RWPE2 (cell line): ENCODE measurements at regions not wholly inside any gene's neighbourhood (a gene's known extent, or its start where the extent isn't known, plus 50 kb on each side); places are given as distances from the start of the nearest gene placed in this dataset.

Experiments
- ATAC-seq: fragments of 200-7000 bp; cut with Tn5 transposase; 3 replicates; pipeline ENCODE4 v1.9.1; 2021; ENCODE audit warnings: low read depth
- DNase-seq: peaks from one replicate; pipeline ENCODE4 v3.0.0-alpha.2; 2020; ENCODE audit warnings: low spot score
- H3K27ac ChIP-seq: fragments of 450-650 bp; 2 replicates; pipeline ENCODE4 v1.5.1; 2017; ENCODE audit warnings: mild to moderate bottlenecking; ENCODE audit not compliant: poor library complexity, severe bottlenecking
- H3K27me3 ChIP-seq: fragments of 250-450 bp; sonication (Bioruptor Pico); 2 replicates; pipeline ENCODE4 v1.5.1; 2021; ENCODE audit warnings: mild to moderate bottlenecking, moderate library complexity; ENCODE audit not compliant: insufficient read depth, poor library complexity, severe bottlenecking
- H3K36me3 ChIP-seq: fragments of 250-450 bp; sonication (Bioruptor Pico); 2 replicates; pipeline ENCODE4 v1.5.1; 2020; ENCODE audit warnings: low read depth, mild to moderate bottlenecking, moderate library complexity
- H3K4me1 ChIP-seq: fragments of 250-450 bp; sonication (Bioruptor Pico); 2 replicates; pipeline ENCODE4 v1.5.1; 2021; ENCODE audit warnings: mild to moderate bottlenecking, moderate library complexity; ENCODE audit not compliant: insufficient read depth, poor library complexity, severe bottlenecking
- H3K4me3 ChIP-seq: fragments of 250-450 bp; sonication (Bioruptor Pico); 2 replicates; pipeline ENCODE4 v1.5.1; 2021; ENCODE audit warnings: mild to moderate bottlenecking, moderate library complexity; ENCODE audit not compliant: severe bottlenecking
- H3K9me3 ChIP-seq: fragments of 250-450 bp; sonication (Bioruptor Pico); 2 replicates; pipeline ENCODE4 v1.5.1; 2021; ENCODE audit warnings: mild to moderate bottlenecking, moderate library complexity; ENCODE audit not compliant: severe bottlenecking
- TF ChIP-seq, protein P1 (sequence below): fragments of 450-650 bp; IDR thresholded peaks from one replicate; pipeline ENCODE4 v1.5.1; 2017; ENCODE audit warnings: mild to moderate bottlenecking, moderate library complexity; ENCODE audit not compliant: poor library complexity, severe bottlenecking

DNA sequence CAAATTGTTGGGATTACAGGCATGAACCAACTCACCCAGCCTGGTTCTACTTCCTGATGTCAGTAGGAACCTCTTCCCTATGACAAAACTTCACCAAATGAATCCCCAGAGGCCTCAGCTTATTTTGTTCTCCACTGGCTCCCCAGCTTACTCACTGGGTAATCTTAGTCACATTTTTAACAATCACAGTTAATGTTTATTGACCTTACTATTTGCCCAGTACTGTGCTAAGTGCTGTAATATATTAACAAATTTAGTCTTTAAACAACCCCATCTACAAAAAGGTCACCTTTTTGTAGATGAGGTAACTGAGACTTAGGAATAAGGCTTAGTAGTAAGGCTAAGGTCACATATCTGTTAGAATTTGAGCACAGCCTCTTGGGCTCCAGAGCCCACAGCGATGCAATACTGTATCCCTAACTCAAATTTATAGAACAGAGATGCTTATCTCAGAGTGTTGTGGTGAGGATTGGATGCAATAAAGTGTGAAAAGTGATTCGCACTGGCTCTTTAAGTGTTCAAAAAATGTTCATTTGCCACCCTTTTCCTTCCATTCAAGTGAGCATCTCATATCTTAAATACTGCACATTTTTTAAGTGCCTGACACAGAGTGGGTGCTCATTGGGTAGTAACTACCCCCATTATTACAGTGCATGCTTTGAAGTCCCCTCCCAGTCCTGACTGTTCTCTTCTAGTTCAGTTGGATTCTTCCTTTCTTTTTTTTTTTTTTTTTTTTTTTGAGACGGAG is 146.4 kb upstream of the ARHGAP5 start:
- ATAC-seq (no peak), DNase-seq (no peak)
- H3K27ac ChIP-seq: peak overlapping the region; percentile 22
- H3K9me3 ChIP-seq: no peaks in the 10 kb centered on the region
- TF ChIP-seq, protein P1, sequence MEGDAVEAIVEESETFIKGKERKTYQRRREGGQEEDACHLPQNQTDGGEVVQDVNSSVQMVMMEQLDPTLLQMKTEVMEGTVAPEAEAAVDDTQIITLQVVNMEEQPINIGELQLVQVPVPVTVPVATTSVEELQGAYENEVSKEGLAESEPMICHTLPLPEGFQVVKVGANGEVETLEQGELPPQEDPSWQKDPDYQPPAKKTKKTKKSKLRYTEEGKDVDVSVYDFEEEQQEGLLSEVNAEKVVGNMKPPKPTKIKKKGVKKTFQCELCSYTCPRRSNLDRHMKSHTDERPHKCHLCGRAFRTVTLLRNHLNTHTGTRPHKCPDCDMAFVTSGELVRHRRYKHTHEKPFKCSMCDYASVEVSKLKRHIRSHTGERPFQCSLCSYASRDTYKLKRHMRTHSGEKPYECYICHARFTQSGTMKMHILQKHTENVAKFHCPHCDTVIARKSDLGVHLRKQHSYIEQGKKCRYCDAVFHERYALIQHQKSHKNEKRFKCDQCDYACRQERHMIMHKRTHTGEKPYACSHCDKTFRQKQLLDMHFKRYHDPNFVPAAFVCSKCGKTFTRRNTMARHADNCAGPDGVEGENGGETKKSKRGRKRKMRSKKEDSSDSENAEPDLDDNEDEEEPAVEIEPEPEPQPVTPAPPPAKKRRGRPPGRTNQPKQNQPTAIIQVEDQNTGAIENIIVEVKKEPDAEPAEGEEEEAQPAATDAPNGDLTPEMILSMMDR: no peak
- no peaks in the 10 kb centered on the region for H3K27me3 ChIP-seq
- H3K4me3 ChIP-seq: no peak overlapping the region
- H3K36me3 ChIP-seq: no peaks in the 10 kb centered on the region
- H3K4me1 ChIP-seq: peaks cover 37% of the 10 kb centered on the region

DNA sequence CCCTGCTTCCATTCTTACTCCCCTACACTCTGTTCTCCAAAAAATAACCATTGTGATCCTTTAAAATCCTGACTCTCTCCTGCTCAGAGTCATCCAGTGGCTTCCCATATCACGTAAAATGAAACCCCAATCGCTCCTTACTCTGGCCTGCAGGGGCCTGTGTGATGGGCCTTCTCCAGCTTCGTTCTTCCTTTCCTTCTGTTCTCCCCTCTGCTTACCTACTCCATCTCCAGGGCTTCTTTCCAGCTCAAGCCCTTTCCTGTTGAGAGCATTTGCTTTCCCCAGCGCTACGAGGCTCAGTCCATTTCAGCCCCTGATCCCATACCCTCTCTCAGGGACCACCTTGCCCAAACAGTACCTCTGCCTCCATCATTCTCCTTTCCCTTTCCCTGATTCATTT is 144.4 kb upstream of the ARHGAP5 start:
- no peak overlapping the region for H3K4me3 ChIP-seq
- TF ChIP-seq, protein P1: no peak
- peaks cover 29% of the 10 kb centered on the region for H3K4me1 ChIP-seq
- DNase-seq (no peak), ATAC-seq (no peak)
- no peaks in the 10 kb centered on the region for H3K36me3 ChIP-seq
- no peaks in the 10 kb centered on the region for H3K27me3 ChIP-seq
- H3K9me3 ChIP-seq: no peaks in the 10 kb centered on the region
- H3K27ac ChIP-seq: no peak overlapping the region

DNA sequence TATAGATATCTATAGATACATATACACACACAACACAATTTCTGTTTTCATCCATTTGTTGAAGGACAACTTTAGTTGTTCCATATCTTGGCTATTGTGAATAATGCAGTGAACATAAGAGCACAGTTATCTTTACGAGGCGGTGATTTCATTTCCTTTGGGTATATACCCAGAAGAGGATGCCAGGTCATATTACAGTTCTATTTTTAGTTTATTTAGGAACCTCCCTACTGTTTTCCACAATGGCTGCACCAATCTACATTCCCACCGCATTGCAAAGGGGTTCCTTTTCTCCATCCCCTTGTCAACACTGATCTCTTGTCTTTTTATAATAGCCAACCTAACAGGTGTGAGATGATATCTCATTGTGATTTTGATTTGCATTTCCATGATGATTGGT is 143.4 kb upstream of the ARHGAP5 start:
- Histone ChIP-seq H3K36me3 (no peaks in the 10 kb centered on the region), H3K4me3 (no peak overlapping the region), H3K4me1 (peaks cover 27% of the 10 kb centered on the region), H3K9me3 (no peaks in the 10 kb centered on the region), H3K27me3 (no peaks in the 10 kb centered on the region), H3K27ac (no peak overlapping the region)
- DNase-seq (no peak), ATAC-seq (peak; percentile 41; the same call in 2 of the 3 replicates)
- TF ChIP-seq, protein P1: no peak

DNA sequence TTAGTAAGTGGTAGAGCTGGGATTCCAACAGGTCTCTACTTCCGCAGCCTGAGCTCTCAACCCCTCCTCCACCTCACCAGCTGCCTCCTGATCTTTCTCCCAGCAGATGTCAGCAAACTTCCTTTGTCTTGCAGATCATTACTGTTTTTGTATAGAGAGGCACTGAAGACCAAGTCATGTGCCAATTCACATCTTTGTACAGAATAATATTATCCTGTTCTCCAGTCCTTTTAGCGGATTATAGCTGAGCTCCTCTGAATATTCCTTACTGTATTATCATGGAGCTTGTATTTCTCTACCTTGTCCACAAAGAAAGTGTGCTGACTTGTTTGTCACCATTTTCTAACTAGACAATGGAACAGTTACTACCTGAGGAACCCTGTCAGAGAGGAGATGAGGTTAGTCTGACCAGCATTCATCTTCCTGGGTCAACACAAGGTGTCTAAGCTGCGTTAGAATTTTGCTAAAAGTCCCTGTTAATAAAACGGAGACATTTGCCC is 142.3 kb upstream of the ARHGAP5 start:
- H3K27me3 ChIP-seq: no peaks in the 10 kb centered on the region
- DNase-seq: no peak
- H3K9me3 ChIP-seq: no peaks in the 10 kb centered on the region
- TF ChIP-seq, protein P1: peak; percentile 82
- peak; percentile 53; the same call in 2 of the 3 replicates for ATAC-seq
- H3K4me3 ChIP-seq: no peak overlapping the region
- no peak overlapping the region for H3K27ac ChIP-seq
- peaks cover 27% of the 10 kb centered on the region for H3K4me1 ChIP-seq
- H3K36me3 ChIP-seq: no peaks in the 10 kb centered on the region

DNA sequence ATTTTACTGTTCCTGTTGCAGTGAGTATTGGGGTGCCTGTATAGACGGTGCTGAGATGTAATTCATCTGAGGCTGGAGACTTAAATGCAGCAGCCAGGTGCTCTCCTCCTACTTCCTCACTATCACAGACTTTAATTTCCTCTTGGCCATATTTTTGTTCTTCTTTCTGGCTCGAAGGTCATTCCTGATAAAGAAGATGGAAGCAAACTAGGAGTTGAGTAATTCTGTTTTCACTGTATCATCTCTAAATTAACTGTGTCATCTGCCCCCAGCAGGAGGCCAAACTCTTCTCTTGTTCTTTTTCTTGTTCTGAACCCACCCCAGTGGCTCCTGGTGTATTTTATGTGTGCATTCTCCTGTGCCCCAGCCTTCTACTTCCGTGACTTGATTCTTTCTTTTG is 141.7 kb upstream of the ARHGAP5 start:
- Histone ChIP-seq H3K27ac (no peak overlapping the region), H3K4me1 (peaks cover 27% of the 10 kb centered on the region), H3K36me3 (no peaks in the 10 kb centered on the region), H3K9me3 (no peaks in the 10 kb centered on the region), H3K27me3 (no peaks in the 10 kb centered on the region), H3K4me3 (no peak overlapping the region)
- TF ChIP-seq, protein P1: no peak
- DNase-seq: no peak
- ATAC-seq: no peak
